ENCODE measurements at regions not wholly inside any gene's neighbourhood (a gene's known extent, or its start where the extent isn't known, plus 50 kb on each side); places are given as distances from the start of the nearest gene placed in this dataset.

GRCh38 chr9:73583576-73583975 lies 431.9 kb downstream of the ANXA1 start:
- Mint-ChIP-seq H3K4me3 (ENCODE audit: unreplicated experiment) (no peak overlapping the region), H3K36me3 (ENCODE audit: unreplicated experiment) (no peaks in the 10 kb centered on the region), H3K9me3 (ENCODE audit: unreplicated experiment) (no peaks in the 10 kb centered on the region), H3K27ac (ENCODE audit: unreplicated experiment) (no peak overlapping the region), H3K4me1 (ENCODE audit: unreplicated experiment) (no peaks in the 10 kb centered on the region), H3K27me3 (ENCODE audit: unreplicated experiment) (no peaks in the 10 kb centered on the region)
- TF ChIP-seq, protein P1, sequence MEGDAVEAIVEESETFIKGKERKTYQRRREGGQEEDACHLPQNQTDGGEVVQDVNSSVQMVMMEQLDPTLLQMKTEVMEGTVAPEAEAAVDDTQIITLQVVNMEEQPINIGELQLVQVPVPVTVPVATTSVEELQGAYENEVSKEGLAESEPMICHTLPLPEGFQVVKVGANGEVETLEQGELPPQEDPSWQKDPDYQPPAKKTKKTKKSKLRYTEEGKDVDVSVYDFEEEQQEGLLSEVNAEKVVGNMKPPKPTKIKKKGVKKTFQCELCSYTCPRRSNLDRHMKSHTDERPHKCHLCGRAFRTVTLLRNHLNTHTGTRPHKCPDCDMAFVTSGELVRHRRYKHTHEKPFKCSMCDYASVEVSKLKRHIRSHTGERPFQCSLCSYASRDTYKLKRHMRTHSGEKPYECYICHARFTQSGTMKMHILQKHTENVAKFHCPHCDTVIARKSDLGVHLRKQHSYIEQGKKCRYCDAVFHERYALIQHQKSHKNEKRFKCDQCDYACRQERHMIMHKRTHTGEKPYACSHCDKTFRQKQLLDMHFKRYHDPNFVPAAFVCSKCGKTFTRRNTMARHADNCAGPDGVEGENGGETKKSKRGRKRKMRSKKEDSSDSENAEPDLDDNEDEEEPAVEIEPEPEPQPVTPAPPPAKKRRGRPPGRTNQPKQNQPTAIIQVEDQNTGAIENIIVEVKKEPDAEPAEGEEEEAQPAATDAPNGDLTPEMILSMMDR (IDR thresholded peaks at IDR 0.05), result no peak
- DNase-seq (ENCODE audit: extremely low spot score, unreplicated experiment), result no peak

- Mint-ChIP-seq H3K4me3 (ENCODE audit: unreplicated experiment) (no peak overlapping the region), H3K27me3 (ENCODE audit: unreplicated experiment) (no peaks in the 10 kb centered on the region), H3K36me3 (ENCODE audit: unreplicated experiment) (no peaks in the 10 kb centered on the region), H3K4me1 (ENCODE audit: unreplicated experiment) (no peaks in the 10 kb centered on the region), H3K9me3 (ENCODE audit: unreplicated experiment) (no peaks in the 10 kb centered on the region), H3K27ac (ENCODE audit: unreplicated experiment) (no peak overlapping the region)
- TF ChIP-seq, protein P1 (IDR thresholded peaks at IDR 0.05), result no peak
- DNase-seq (ENCODE audit: extremely low spot score, unreplicated experiment), result no peak
Observed at GRCh38 chr9:73595036-73595545, 443.4 kb downstream of the ANXA1 start.

DNA sequence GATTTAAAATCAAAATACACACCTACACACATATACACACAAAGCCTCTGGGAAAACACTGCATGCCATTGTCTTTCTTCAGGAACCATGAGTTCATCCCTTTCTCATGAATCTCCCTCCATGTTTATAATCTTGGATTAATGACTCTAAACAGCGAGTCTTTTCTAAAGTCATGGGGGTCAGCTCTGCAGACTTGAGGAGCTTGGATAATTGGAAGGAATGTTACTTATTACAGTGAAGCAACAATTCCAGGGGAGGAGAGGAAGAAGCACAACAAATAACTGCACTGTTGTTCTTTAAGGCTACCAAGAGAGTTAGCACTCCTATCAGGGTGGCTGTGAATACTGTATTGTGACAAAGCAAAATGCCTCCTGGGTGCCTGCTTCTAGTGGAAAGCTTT lies 444.7 kb downstream of the ANXA1 start:
- no peak overlapping the region for H3K27ac Mint-ChIP-seq (ENCODE audit: unreplicated experiment)
- TF ChIP-seq, protein P1 (IDR thresholded peaks at IDR 0.05), result no peak
- no peaks in the 10 kb centered on the region for H3K4me1 Mint-ChIP-seq (ENCODE audit: unreplicated experiment)
- no peaks in the 10 kb centered on the region for H3K9me3 Mint-ChIP-seq (ENCODE audit: unreplicated experiment)
- H3K27me3 Mint-ChIP-seq (ENCODE audit: unreplicated experiment), result no peaks in the 10 kb centered on the region
- no peaks in the 10 kb centered on the region for H3K36me3 Mint-ChIP-seq (ENCODE audit: unreplicated experiment)
- DNase-seq (ENCODE audit: extremely low spot score, unreplicated experiment), result no peak
- H3K4me3 Mint-ChIP-seq (ENCODE audit: unreplicated experiment), result no peak overlapping the region

- no peaks in the 10 kb centered on the region for H3K9me3 Mint-ChIP-seq (ENCODE audit: unreplicated experiment)
- no peak overlapping the region for H3K27ac Mint-ChIP-seq (ENCODE audit: unreplicated experiment)
- H3K4me1 Mint-ChIP-seq (ENCODE audit: unreplicated experiment), result no peaks in the 10 kb centered on the region
- DNase-seq (ENCODE audit: extremely low spot score, unreplicated experiment), result no peak
- H3K4me3 Mint-ChIP-seq (ENCODE audit: unreplicated experiment), result no peak overlapping the region
- TF ChIP-seq, protein P1 (IDR thresholded peaks at IDR 0.05), result no peak
- H3K27me3 Mint-ChIP-seq (ENCODE audit: unreplicated experiment), result no peaks in the 10 kb centered on the region
- H3K36me3 Mint-ChIP-seq (ENCODE audit: unreplicated experiment), result no peaks in the 10 kb centered on the region
Observed at GRCh38 chr9:73597039-73597438, 445.4 kb downstream of the ANXA1 start.

- no peaks in the 10 kb centered on the region for H3K9me3 Mint-ChIP-seq (ENCODE audit: unreplicated experiment)
- H3K27me3 Mint-ChIP-seq (ENCODE audit: unreplicated experiment), result no peaks in the 10 kb centered on the region
- DNase-seq (ENCODE audit: extremely low spot score, unreplicated experiment), result no peak
- H3K4me3 Mint-ChIP-seq (ENCODE audit: unreplicated experiment), result no peak overlapping the region
- no peaks in the 10 kb centered on the region for H3K36me3 Mint-ChIP-seq (ENCODE audit: unreplicated experiment)
- no peaks in the 10 kb centered on the region for H3K4me1 Mint-ChIP-seq (ENCODE audit: unreplicated experiment)
- TF ChIP-seq, protein P1 (IDR thresholded peaks at IDR 0.05), result no peak
- H3K27ac Mint-ChIP-seq (ENCODE audit: unreplicated experiment), result no peak overlapping the region
Observed at GRCh38 chr9:73597771-73598170, 446.1 kb downstream of the ANXA1 start.
